Large intestine (tissue), 3 donors: ENCODE measurements at regions not wholly inside any gene's neighbourhood (a gene's known extent, or its start where the extent isn't known, plus 50 kb on each side); places are given as distances from the start of the nearest gene placed in this dataset.

Experiments used
- DNase-seq, 2 donors: peaks; one replicate each; pipeline versions ENCODE4 v3.0.0 to v3.0.0-alpha.2; 2013
- H3K27ac ChIP-seq: one replicate; pipeline ENCODE4 v1.5.1; 2013; ENCODE audit warnings: low read length
- H3K27me3 ChIP-seq: 2 replicates; pipeline ENCODE4 v1.6.1; 2013; ENCODE audit warnings: low read length; ENCODE audit not compliant: control insufficient read depth, insufficient read depth
- H3K36me3 ChIP-seq: 2 replicates; pipeline ENCODE4 v1.6.1; 2013; ENCODE audit warnings: low read length; ENCODE audit not compliant: control insufficient read depth, insufficient read depth
- H3K4me1 ChIP-seq: one replicate; pipeline ENCODE4 v1.6.1; 2013; ENCODE audit warnings: low read length; ENCODE audit not compliant: control insufficient read depth, insufficient read depth
- H3K4me3 ChIP-seq: one replicate; pipeline ENCODE4 v1.5.1; 2013; ENCODE audit warnings: low read length
- H3K9me3 ChIP-seq: one replicate; pipeline ENCODE4 v1.6.1; 2013; ENCODE audit warnings: mild to moderate bottlenecking, low read depth, low read length, moderate library complexity; ENCODE audit not compliant: control insufficient read depth
- WGBS: methylation state at CpG from one replicate; pipeline ENCODE4 v1.1.5; 2013; ENCODE audit warnings: low lambda C conversion rate; ENCODE audit not compliant: insufficient coverage; 5-methylcytosine and 5-hydroxymethylcytosine counted together

DNA sequence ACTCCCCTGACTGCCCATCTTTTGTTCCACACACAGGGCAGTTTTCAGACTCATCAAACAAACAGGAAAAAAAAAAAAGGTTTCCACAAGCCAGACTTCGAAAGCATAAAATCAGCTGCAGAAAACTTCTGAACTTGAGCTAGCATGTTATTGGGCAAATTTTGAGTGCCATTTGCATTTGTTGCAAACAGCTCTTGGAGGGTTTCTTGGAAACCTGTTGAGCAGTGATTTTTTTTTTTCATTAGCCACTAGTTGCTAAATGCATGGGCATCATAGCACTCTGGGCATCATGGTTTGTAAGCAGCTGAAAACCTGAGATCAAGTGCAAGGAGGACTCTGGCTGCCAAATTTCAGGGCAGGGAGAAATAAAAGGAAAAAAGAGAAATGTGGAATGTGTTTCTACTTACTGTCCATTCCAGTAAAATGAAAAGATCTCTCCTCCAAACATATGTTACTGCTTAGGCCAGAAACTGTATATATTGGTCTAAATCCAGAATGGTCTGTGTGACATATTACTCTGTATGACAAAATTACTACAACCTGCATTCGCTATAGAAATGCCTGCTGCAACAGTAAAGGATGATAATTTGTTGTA lies 85.2 kb upstream of the SMIM23 start:
- no CpG with 5 or more reads among the region's 2 CpGs for WGBS
- H3K36me3 ChIP-seq, result no peaks in the 10 kb centered on the region
- H3K27me3 ChIP-seq, result peaks cover 9% of the 10 kb centered on the region
- H3K9me3 ChIP-seq, result no peaks in the 10 kb centered on the region
- no peak overlapping the region for H3K4me3 ChIP-seq
- DNase-seq, result no peak
- H3K4me1 ChIP-seq, result no peaks in the 10 kb centered on the region
- H3K27ac ChIP-seq, result no peak overlapping the region

DNA sequence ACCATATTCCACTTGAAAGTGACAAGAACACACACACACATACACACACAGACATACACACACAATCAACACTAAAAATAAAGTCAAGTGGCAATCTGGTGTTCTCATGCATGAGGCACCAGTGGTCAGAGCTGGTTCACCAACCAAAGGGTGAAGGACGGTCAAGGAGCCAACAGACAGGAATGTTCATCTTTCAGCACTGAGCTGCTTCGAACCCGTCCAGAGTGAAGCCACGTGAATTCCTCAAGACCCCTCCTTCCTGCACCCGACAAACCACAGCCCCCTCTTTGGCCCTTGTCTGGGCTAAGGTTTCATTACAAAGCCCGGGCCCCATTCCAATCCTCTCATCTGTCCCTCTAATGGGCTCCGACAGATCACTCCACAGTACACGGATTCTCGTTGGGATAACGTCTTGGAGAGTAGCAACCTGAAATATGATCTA lies 84.5 kb upstream of the SMIM23 start:
- H3K4me1 ChIP-seq, result no peaks in the 10 kb centered on the region
- no peak for DNase-seq
- no peaks in the 10 kb centered on the region for H3K9me3 ChIP-seq
- H3K4me3 ChIP-seq, result no peak overlapping the region
- no peaks in the 10 kb centered on the region for H3K36me3 ChIP-seq
- peaks cover 13% of the 10 kb centered on the region for H3K27me3 ChIP-seq
- no peak overlapping the region for H3K27ac ChIP-seq
- no CpG with 5 or more reads among the region's 10 CpGs for WGBS

DNA sequence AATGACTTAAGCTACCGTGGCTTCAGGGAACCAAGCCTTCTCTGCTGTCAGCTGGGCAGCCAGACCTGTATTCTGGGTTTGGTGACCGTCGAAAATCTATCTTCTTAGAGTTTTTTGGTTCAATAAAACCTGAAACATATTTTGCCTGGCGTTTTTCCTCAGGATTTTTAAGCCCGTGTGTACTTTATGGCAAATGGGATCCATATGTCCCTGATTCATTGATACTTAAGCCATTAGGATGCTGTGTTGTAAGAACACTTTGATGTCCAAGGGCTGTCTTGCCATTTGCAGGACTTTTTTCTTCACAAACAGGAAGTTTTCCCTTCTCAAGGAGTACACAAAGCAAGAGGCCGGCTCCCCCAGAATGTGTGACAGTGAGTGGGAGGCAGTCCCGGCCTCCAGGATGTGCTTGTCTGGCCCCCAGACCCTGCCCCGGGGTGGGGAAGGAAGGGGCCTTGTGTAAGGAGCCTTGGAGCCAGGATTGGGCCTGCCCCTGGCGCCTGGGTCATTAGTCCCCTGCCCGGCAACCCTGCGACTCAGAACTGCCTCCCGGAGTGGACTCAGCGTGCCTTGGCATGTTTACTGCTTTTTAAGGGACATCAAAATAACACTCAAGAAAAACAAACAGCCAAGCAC lies 83.4 kb upstream of the SMIM23 start:
- H3K4me3 ChIP-seq, result no peak overlapping the region
- no peak overlapping the region for H3K27ac ChIP-seq
- no CpG with 5 or more reads among the region's 13 CpGs for WGBS
- peaks cover 10% of the 10 kb centered on the region for H3K27me3 ChIP-seq
- DNase-seq, result no peak
- no peaks in the 10 kb centered on the region for H3K9me3 ChIP-seq
- no peaks in the 10 kb centered on the region for H3K36me3 ChIP-seq
- H3K4me1 ChIP-seq, result no peaks in the 10 kb centered on the region

DNA sequence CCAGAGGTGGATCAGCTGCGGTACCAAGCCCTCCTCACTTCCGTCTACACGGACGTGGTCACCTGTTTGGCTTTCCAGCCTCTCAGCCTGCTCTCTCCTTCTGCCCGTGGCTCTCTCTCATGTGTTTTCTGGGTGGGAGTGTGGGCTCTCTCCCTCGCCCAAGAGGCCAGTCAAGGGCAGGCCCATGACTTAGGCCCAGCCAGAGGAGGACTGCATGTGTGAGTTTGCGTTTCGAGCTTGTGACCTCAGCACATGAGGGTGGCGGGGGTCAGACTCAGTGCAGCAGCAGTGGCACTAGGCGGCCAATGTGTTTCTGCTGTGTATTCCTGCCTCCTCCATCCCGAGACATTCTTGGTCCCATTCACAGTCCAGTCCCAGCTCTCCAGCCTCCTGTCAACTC lies 82.5 kb upstream of the SMIM23 start:
- Histone ChIP-seq H3K36me3 (no peaks in the 10 kb centered on the region), H3K4me3 (no peak overlapping the region), H3K27me3 (peaks cover 10% of the 10 kb centered on the region), H3K27ac (no peak overlapping the region), H3K4me1 (no peaks in the 10 kb centered on the region), H3K9me3 (no peaks in the 10 kb centered on the region)
- no peak for DNase-seq
- WGBS, result 80% methylated on average over 1 of the region's 11 CpGs

DNA sequence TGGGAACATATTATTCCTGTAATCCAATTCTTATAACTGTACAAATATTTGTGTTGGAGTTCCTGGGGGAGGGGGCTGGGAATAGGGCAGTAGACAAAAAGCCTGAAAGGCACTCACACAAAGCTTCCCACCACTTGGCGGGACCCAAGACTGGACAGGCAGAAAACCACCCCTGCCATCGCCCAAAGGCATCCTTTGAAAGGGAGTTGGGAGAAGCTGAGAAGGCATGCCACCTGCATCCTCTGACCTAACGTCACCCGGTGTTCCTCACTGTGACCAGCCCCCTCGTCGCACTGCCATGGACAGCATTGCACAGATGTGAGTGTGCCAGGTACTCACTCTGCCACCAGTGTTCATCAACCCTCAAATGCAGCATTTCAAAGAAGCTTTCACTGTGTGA lies 80.6 kb upstream of the SMIM23 start:
- H3K36me3 ChIP-seq, result no peaks in the 10 kb centered on the region
- H3K4me3 ChIP-seq, result no peak overlapping the region
- H3K4me1 ChIP-seq, result no peaks in the 10 kb centered on the region
- no peak for DNase-seq
- peaks cover 10% of the 10 kb centered on the region for H3K27me3 ChIP-seq
- H3K9me3 ChIP-seq, result no peaks in the 10 kb centered on the region
- no peak overlapping the region for H3K27ac ChIP-seq
- no CpG with 5 or more reads among the region's 6 CpGs for WGBS

DNA sequence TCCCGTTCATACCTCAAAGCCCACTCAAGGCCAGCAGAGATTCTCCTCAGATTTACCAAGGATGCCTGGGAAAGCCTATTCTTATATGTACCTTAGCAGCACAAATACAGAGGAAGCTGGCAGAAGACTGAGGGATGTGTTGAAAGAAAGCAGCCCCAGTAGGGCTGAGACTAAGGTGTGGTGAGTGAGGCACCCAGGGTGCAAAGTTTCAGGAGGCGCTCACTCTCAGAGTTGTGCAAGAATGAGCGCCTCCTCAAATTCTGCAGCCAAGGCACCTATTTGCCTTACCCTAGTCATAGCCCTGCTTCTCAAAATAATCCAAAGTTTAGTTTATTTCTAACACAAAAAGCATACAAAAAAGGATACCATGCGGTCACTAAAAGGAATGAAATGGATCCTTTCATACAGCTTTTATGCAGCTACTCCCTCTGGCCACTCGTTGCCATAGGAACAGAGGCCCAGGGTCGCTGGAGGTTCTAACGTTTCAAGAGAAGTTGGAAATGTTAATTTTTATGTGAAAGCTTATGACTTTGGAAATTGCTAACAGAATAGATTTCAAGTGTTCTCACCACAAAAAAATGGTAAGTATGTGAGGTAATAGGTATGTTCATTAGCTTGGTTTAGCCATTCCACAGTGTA lies 79.7 kb upstream of the SMIM23 start:
- Histone ChIP-seq H3K4me1 (no peaks in the 10 kb centered on the region), H3K4me3 (no peak overlapping the region), H3K36me3 (no peaks in the 10 kb centered on the region), H3K27ac (no peak overlapping the region), H3K9me3 (no peaks in the 10 kb centered on the region), H3K27me3 (peaks cover 10% of the 10 kb centered on the region)
- WGBS, result 100% methylated on average over 1 of the region's 7 CpGs
- DNase-seq, result no peak

DNA sequence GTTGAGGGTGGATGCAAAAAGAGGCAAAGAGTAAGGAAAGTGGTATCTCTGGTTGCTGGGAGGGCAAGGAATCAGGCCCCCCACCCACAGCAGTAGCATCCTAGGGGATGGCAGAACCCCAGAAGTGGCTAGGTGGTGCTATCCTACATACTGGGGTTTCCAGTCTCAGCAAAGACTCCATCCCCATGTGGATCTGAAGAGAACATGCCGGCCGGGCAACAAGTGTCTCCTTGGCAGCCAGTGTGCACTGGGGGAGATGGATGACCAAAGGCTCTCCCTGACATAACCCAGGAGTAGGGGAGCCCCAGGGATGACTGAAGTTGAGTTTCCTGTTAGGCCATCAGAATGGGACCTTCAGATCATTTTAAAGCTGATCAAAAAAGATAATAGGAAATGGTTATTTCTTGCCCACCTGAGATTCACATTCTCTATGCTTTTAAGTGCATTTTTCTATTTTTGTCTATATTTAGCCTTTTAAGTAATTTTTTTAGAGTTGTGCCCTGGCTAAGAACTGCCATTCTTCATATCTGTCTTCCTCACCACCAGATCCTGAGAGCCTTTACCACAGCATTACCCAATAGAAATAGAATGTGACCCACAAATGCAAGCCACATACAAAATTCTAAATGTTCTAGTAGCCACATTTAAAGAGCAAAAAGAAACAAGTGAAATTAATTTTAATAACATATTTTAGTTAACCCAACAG lies 78.7 kb upstream of the SMIM23 start:
- H3K27me3 ChIP-seq, result peaks cover 10% of the 10 kb centered on the region
- WGBS, result no CpG with 5 or more reads among the region's 2 CpGs
- H3K4me3 ChIP-seq, result no peak overlapping the region
- no peak for DNase-seq
- H3K36me3 ChIP-seq, result no peaks in the 10 kb centered on the region
- H3K27ac ChIP-seq, result no peak overlapping the region
- H3K4me1 ChIP-seq, result no peaks in the 10 kb centered on the region
- no peaks in the 10 kb centered on the region for H3K9me3 ChIP-seq

DNA sequence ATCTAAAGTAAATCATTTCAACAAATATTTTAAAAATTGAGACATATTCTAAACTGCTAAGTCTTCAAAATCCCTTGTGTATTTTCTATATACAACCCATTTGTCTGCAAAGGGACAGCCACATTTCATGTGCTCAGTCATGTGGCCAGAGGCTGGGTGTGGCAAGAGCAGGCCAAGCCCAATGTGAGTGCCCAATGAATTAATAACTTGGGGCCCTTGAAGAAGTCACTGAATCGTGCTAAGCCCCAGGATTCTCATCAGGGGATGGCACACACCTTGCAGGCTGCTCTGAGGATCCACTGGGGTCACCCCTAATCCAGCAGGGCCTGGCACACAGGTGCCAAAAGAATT lies 78.2 kb upstream of the SMIM23 start:
- no peak overlapping the region for H3K27ac ChIP-seq
- no peak overlapping the region for H3K4me3 ChIP-seq
- H3K27me3 ChIP-seq, result peaks cover 10% of the 10 kb centered on the region
- DNase-seq, result no peak
- no peaks in the 10 kb centered on the region for H3K9me3 ChIP-seq
- no peaks in the 10 kb centered on the region for H3K4me1 ChIP-seq
- no peaks in the 10 kb centered on the region for H3K36me3 ChIP-seq
- no CpG with 5 or more reads among the region's 1 CpG for WGBS

DNA sequence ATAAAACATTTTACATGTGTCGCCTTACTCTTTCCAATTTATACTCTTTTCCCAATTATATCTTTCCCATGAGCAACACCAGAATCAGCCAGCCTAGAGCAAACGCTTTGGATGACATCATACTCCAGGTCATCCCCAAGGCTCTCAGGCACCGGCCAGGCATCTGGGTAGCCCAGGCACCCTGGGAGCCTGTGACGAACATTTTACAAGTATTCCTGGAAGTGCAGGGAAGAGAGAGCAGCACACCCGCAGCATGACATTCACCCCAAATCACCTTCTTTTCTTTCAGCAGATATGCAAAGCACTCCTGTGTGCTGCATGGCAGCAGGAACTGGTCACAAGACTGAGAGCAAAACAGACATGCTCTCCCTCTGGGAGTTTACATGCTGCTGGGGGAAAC lies 75.7 kb upstream of the SMIM23 start:
- DNase-seq, result no peak
- Histone ChIP-seq H3K27me3 (peaks cover 5% of the 10 kb centered on the region), H3K27ac (no peak overlapping the region), H3K36me3 (no peaks in the 10 kb centered on the region), H3K9me3 (no peaks in the 10 kb centered on the region), H3K4me1 (no peaks in the 10 kb centered on the region), H3K4me3 (no peak overlapping the region)
- 100% methylated on average over 1 of the region's 5 CpGs for WGBS

DNA sequence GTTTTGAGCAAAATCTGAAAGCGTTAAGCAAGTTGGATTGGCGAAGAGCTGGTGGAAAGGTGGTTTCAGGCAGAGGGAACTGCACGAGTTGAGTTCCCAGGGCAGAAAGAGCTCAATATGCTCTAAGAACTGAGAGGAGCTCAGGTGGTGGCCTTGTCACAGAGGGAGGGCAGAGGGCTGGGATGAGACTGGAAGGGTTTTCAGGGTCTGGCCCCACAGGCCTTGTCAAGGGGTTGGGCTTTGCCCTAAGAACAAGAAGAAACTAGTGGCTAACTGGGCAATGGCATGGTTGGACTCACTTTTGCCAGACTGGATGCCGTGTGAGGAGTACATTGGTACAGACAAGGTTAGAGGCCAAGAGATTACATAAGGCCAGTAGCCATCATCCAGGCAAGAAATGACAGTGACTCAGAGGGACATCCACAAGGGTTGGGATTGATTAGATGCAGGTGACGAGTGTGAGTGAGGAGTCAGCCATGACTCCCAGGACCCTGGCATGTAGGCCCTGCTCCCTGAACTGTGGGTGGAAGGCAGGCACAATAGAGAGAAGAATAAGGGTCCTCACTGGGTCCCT lies 75.1 kb upstream of the SMIM23 start:
- Histone ChIP-seq H3K27me3 (peaks cover 3% of the 10 kb centered on the region), H3K4me1 (no peaks in the 10 kb centered on the region), H3K4me3 (no peak overlapping the region), H3K9me3 (no peaks in the 10 kb centered on the region), H3K27ac (no peak overlapping the region), H3K36me3 (no peaks in the 10 kb centered on the region)
- DNase-seq, result no peak
- no CpG with 5 or more reads among the region's 5 CpGs for WGBS
